ENCODE measurements at regions not wholly inside any gene's neighbourhood (a gene's known extent, or its start where the extent isn't known, plus 50 kb on each side); places are given as distances from the start of the nearest gene placed in this dataset.

DNA sequence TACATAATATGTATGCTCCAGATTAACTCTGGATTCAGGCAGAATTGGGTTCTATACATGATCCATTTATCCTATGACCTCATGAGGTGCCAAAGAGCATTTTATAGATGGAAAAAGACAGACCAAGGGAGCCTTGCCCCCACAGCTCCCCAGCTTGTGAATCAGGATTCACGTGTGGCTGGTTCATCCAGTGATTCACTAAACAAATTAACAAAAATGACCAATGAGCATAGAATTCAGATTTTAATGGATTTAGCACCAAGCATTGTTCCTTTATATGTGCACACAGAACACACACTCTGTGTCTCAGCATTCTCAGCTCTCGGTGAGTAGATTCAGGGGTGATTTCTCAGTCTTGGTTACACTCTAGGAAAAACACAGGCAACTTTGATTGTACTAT, 51.7 kb upstream of the BARHL2 start:
- 63% methylated on average over 2 of the region's 2 CpGs; no CpG with 5 or more reads in 1 of the 2 donors for WGBS, 2 donors (ENCODE audit: low coverage in 1 of 2)

DNA sequence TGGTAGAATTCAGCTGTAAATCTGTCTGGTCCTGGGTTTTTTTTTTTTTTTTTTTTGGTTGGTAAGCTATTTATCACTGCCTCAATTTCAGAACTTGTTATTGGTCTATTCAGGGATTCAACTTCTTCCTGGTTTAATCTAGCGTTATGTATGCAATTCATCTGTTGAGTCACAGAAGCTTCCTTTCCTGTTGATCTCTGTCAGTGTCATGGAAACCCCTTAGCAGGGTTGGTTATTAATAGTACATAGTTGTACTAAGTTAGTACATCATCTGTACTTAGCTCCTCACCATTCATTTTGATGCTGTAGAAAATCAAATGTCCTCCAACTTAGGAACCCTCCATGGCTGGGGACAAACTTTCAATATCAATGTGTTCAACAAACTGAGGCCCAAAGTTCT, 51.0 kb upstream of the BARHL2 start:
- WGBS, 2 donors (ENCODE audit: low coverage in 1 of 2): 35 to 62% methylated on average over 1 of the region's 1 CpG
- no peaks in the 10 kb centered on the region for H3K36me3 ChIP-seq
- H3K27me3 ChIP-seq: peaks cover under 1% of the 10 kb centered on the region
- no peak for DNase-seq
- no peaks in the 10 kb centered on the region for H3K4me1 ChIP-seq
- intact Hi-C loops (cut with DNase I; ENCODE audit: low total_unique reads) (no loop called here), in situ Hi-C loops (cut with MboI; ENCODE audit: low pct_ligation_motif_present in 1 of 4, low pct_unique_long_range_greater_than_20kb in 1 of 4, low sequenced_read_pairs in 3 of 4) (no loop called here)
- H3K27ac ChIP-seq: no peak overlapping the region
- no peak overlapping the region for H3K4me3 ChIP-seq
- no peak for TF ChIP-seq POLR2AphosphoS5 (IDR thresholded peaks at IDR 0.05)
- no peak for TF ChIP-seq POLR2A (IDR thresholded peaks at IDR 0.05)
- TF ChIP-seq EP300 (IDR thresholded peaks at IDR 0.05; ENCODE audit: low read depth): no peak
- H3K9me3 ChIP-seq: no peaks in the 10 kb centered on the region

More for the DNA sequence above, 51.7 kb upstream of the BARHL2 start:
- intact Hi-C loops (cut with DNase I; ENCODE audit: low total_unique reads) (no loop called here), in situ Hi-C loops (cut with MboI; ENCODE audit: low pct_ligation_motif_present in 1 of 4, low pct_unique_long_range_greater_than_20kb in 1 of 4, low sequenced_read_pairs in 3 of 4) (no loop called here)
- H3K36me3 ChIP-seq: no peaks in the 10 kb centered on the region
- H3K4me3 ChIP-seq: no peak overlapping the region
- H3K9me3 ChIP-seq: no peaks in the 10 kb centered on the region
- H3K27me3 ChIP-seq: no peaks in the 10 kb centered on the region
- DNase-seq: no peak
- no peaks in the 10 kb centered on the region for H3K4me1 ChIP-seq
- TF ChIP-seq, protein P1, sequence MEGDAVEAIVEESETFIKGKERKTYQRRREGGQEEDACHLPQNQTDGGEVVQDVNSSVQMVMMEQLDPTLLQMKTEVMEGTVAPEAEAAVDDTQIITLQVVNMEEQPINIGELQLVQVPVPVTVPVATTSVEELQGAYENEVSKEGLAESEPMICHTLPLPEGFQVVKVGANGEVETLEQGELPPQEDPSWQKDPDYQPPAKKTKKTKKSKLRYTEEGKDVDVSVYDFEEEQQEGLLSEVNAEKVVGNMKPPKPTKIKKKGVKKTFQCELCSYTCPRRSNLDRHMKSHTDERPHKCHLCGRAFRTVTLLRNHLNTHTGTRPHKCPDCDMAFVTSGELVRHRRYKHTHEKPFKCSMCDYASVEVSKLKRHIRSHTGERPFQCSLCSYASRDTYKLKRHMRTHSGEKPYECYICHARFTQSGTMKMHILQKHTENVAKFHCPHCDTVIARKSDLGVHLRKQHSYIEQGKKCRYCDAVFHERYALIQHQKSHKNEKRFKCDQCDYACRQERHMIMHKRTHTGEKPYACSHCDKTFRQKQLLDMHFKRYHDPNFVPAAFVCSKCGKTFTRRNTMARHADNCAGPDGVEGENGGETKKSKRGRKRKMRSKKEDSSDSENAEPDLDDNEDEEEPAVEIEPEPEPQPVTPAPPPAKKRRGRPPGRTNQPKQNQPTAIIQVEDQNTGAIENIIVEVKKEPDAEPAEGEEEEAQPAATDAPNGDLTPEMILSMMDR (IDR thresholded peaks at IDR 0.05): no peak
- TF ChIP-seq EP300 (IDR thresholded peaks at IDR 0.05; ENCODE audit: low read depth): no peak
- TF ChIP-seq POLR2A (IDR thresholded peaks at IDR 0.05): no peak
- no peak for TF ChIP-seq POLR2AphosphoS5 (IDR thresholded peaks at IDR 0.05)
- H3K27ac ChIP-seq: no peak overlapping the region
